SK-N-SH (cell line): ENCODE measurements at regions not wholly inside any gene's neighbourhood (a gene's known extent, or its start where the extent isn't known, plus 50 kb on each side); places are given as distances from the start of the nearest gene placed in this dataset.

Source experiments
- CTCF ChIA-PET: fragments of 300-600, 350-600 bp; formaldehyde crosslinking; extraction: SDS; loops from one replicate; lab custom pipeline; 2021; lab: Yijun Ruan, JAX
- POLR2A ChIA-PET: fragments of 350-600 bp; sonication (Branson Sonifier 250); formaldehyde crosslinking; extraction: SDS; loops from one replicate; lab custom pipeline; 2020; ENCODE audit warnings: antibody characterized with exemption, inconsistent platforms; lab: Yijun Ruan, JAX
- DNase-seq: peaks from one replicate; pipeline ENCODE4 v3.0.0; 2012
- H2AFZ ChIP-seq: fragments of 200-600 bp; sonication (generic); 2 replicates; pipeline ENCODE4 v1.8.1; 2016; ENCODE audit warnings: antibody characterized with exemption, mild to moderate bottlenecking, low read depth
- H3F3A ChIP-seq: fragments of 200-600 bp; sonication (generic); replicated peaks from 2 replicates; pipeline ENCODE3; 2016; ENCODE audit warnings: antibody characterized with exemption, mild to moderate bottlenecking; ENCODE audit not compliant: insufficient read depth
- H3K27ac ChIP-seq, 2 experiments: fragments of 200-500 bp in 1 of 2; fragments of 200-600 bp in 1 of 2; sonication (Bioruptor generic) in 1 of 2; sonication (generic), shearing (Covaris generic) in 1 of 2; 2 replicates each; pipeline versions ENCODE4 v1.5.1 to v1.6.1; 2014 to 2016; ENCODE audit warnings: low read depth in 2 of 2, inconsistent platforms in 1 of 2, low read length in 1 of 2, mild to moderate bottlenecking in 1 of 2, mixed read lengths in 1 of 2
- H3K27me3 ChIP-seq: fragments of 200-600 bp; sonication (generic), shearing (Covaris generic); 2 replicates; pipeline ENCODE4 v1.6.1; 2016; ENCODE audit warnings: mixed run types; ENCODE audit not compliant: insufficient read depth
- H3K36me3 ChIP-seq, 2 experiments: fragments of 200-500 bp in 1 of 2; fragments of 200-600 bp in 1 of 2; sonication (Bioruptor generic) in 1 of 2; sonication (generic) in 1 of 2; replicated peaks in 1 of 2; 2 replicates each; pipeline versions ENCODE3 to v1.5.1; 2014 to 2016; ENCODE audit warnings: low read length in 1 of 2, mild to moderate bottlenecking in 1 of 2; ENCODE audit not compliant: insufficient read depth in 2 of 2, control insufficient read depth in 1 of 2
- H3K4me1 ChIP-seq, 2 experiments: fragments of 200-500 bp in 1 of 2; fragments of 200-600 bp in 1 of 2; sonication (Bioruptor generic) in 1 of 2; sonication (generic), shearing (Covaris generic) in 1 of 2; 2 replicates each; pipeline versions ENCODE4 v1.5.1 to v1.6.1; 2014 to 2016; ENCODE audit warnings: low read depth in 1 of 2, low read length in 1 of 2, mixed run types in 1 of 2; ENCODE audit not compliant: insufficient read depth in 2 of 2, control insufficient read depth in 1 of 2
- H3K4me2 ChIP-seq: fragments of 200-600 bp; sonication (generic), shearing (Covaris generic); 2 replicates; pipeline ENCODE4 v1.6.1; 2017; ENCODE audit warnings: mixed run types
- H3K4me3 ChIP-seq, 2 experiments: fragments of 200-500 bp in 1 of 2; fragments of 200-600 bp in 1 of 2; sonication (Bioruptor generic) in 1 of 2; sonication (generic), shearing (Covaris generic) in 1 of 2; 2 replicates each; pipeline versions ENCODE4 v1.5.1 to v1.8.1; 2014 to 2016; ENCODE audit warnings: low read depth in 2 of 2, inconsistent platforms in 1 of 2, low read length in 1 of 2, mild to moderate bottlenecking in 1 of 2, mixed read lengths in 1 of 2, moderate library complexity in 1 of 2
- H3K79me2 ChIP-seq: fragments of 200-600 bp; sonication (generic); 2 replicates; pipeline ENCODE4 v1.8.1; 2017; ENCODE audit warnings: mild to moderate bottlenecking; ENCODE audit not compliant: insufficient read depth
- H3K9ac ChIP-seq: fragments of 200-600 bp; sonication (generic); 2 replicates; pipeline ENCODE4 v1.6.1; 2017; ENCODE audit warnings: mixed run types
- H3K9me2 ChIP-seq: fragments of 200-600 bp; sonication (generic); 2 replicates; pipeline ENCODE4 v1.6.1; 2017; ENCODE audit warnings: mixed run types
- H3K9me3 ChIP-seq: fragments of 200-600 bp; sonication (generic); 2 replicates; pipeline ENCODE4 v1.6.1; 2017; ENCODE audit warnings: mixed run types, mild to moderate bottlenecking, moderate library complexity
- H4K20me1 ChIP-seq: fragments of 200-600 bp; sonication (generic); 2 replicates; pipeline ENCODE4 v1.6.1; 2017; ENCODE audit warnings: mild to moderate bottlenecking, mixed run types; ENCODE audit not compliant: insufficient read depth
- EP300 ChIP-seq, 2 experiments: IDR thresholded peaks; 2 replicates each; pipeline versions ENCODE4 v1.4.0 to v1.6.1; 2012; ENCODE audit warnings: borderline replicate concordance in 1 of 2, low read depth in 1 of 2, low read length in 1 of 2
- EZH2phosphoT487 ChIP-seq: fragments of 200-600 bp; sonication (generic); IDR thresholded peaks from 2 replicates; pipeline ENCODE4 v1.6.1; 2017; ENCODE audit warnings: low read depth, mixed run types, mild to moderate bottlenecking, antibody characterized with exemption, moderate library complexity, borderline replicate concordance
- FOXJ3 ChIP-seq: sonication (generic); formaldehyde crosslinking; IDR thresholded peaks from 2 replicates; pipeline ENCODE4 v1.5.1; 2020; ENCODE audit warnings: mild to moderate bottlenecking, missing genetic modification reagents
- FOXM1 ChIP-seq: IDR thresholded peaks from 2 replicates; pipeline ENCODE4 v1.4.0; 2012; ENCODE audit warnings: low read depth, mild to moderate bottlenecking
- GABPA ChIP-seq: IDR thresholded peaks from 2 replicates; pipeline ENCODE4 v1.4.0; 2012; ENCODE audit warnings: low read depth, mild to moderate bottlenecking
- GATA2 ChIP-seq: sonication (generic); formaldehyde crosslinking; IDR thresholded peaks from 2 replicates; pipeline ENCODE4 v1.5.0; 2020; ENCODE audit warnings: mild to moderate bottlenecking, missing genetic modification reagents
- MEF2A ChIP-seq: IDR thresholded peaks from 2 replicates; pipeline ENCODE4 v1.4.0; 2012; ENCODE audit warnings: low read depth, borderline replicate concordance
- MXI1 ChIP-seq: IDR thresholded peaks from 2 replicates; pipeline ENCODE4 v1.6.1; 2012; ENCODE audit warnings: mild to moderate bottlenecking, low read depth, low read length, improper control_type of control experiment
- NFIC ChIP-seq: IDR thresholded peaks from 2 replicates; pipeline ENCODE4 v1.4.0; 2012; ENCODE audit warnings: borderline replicate concordance
- PBX3 ChIP-seq: IDR thresholded peaks from 2 replicates; pipeline ENCODE4; 2012
- RAD21 ChIP-seq: IDR thresholded peaks from 2 replicates; pipeline ENCODE4 v1.6.1; 2012; ENCODE audit warnings: mild to moderate bottlenecking, low read length
- RCOR1 ChIP-seq: fragments of 150-350 bp; IDR thresholded peaks from 2 replicates; pipeline ENCODE4 v1.6.1; 2017; ENCODE audit warnings: antibody characterized with exemption, low read length
- RFX5 ChIP-seq: IDR thresholded peaks from 2 replicates; pipeline ENCODE4 v1.6.1; 2012; ENCODE audit warnings: mild to moderate bottlenecking, improper control_type of control experiment, low read length
- RXRA ChIP-seq: IDR thresholded peaks from 2 replicates; pipeline ENCODE4 v1.4.0; 2012; ENCODE audit warnings: low read depth, mild to moderate bottlenecking, borderline replicate concordance
- SMC3 ChIP-seq: IDR thresholded peaks from 2 replicates; pipeline ENCODE4 v1.6.1; 2012; ENCODE audit warnings: low read depth, low read length, improper control_type of control experiment
- TAF1 ChIP-seq: IDR thresholded peaks from 2 replicates; pipeline ENCODE4 v1.6.1; 2012; ENCODE audit warnings: low read depth, mild to moderate bottlenecking, low read length, moderate library complexity, borderline replicate concordance
- USF2 ChIP-seq: fragments of 150-350 bp; IDR thresholded peaks from 2 replicates; pipeline ENCODE4 v1.6.1; 2017; ENCODE audit warnings: antibody characterized with exemption, low read length, low read depth, borderline replicate concordance
- YY1 ChIP-seq: IDR thresholded peaks from 2 replicates; pipeline ENCODE4 v1.4.0; 2012; ENCODE audit warnings: low read depth, mild to moderate bottlenecking
- WGBS: methylation state at CpG from one replicate; pipeline ENCODE4 v1.1.6; 2017; ENCODE audit warnings: low lambda C conversion rate; 5-methylcytosine and 5-hydroxymethylcytosine counted together

GRCh38 chr5:86376214-86376613, 241.5 kb upstream of the COX7C start (continued):
- no peak for TF ChIP-seq TAF1

GRCh38 chr5:86403190-86403589, 214.6 kb upstream of the COX7C start:
- Histone ChIP-seq H2AFZ (no peak overlapping the region), H3F3A (no peaks in the 10 kb centered on the region), H3K4me1 (no peaks in the 10 kb centered on the region), H4K20me1 (no peaks in the 10 kb centered on the region), H3K36me3 (no peaks in the 10 kb centered on the region), H3K9me2 (no peaks in the 10 kb centered on the region), H3K9ac (no peak overlapping the region), H3K79me2 (no peaks in the 10 kb centered on the region), H3K27me3 (no peaks in the 10 kb centered on the region; the same call in 1 of the 2 replicates), H3K4me2 (no peak overlapping the region), H3K9me3 (no peaks in the 10 kb centered on the region), H3K27ac (no peak overlapping the region), H3K4me3 (no peak overlapping the region)
- ChIA-PET CTCF (no interaction called here), POLR2A (no interaction called here)
- 4% methylated on average over 2 of the region's 2 CpGs for WGBS
- TF ChIP-seq MXI1 = no peak
- no peak for TF ChIP-seq MEF2A
- no peak for TF ChIP-seq NFIC
- no peak for TF ChIP-seq GABPA
- no peak for TF ChIP-seq TAF1
- TF ChIP-seq EZH2phosphoT487 = no peak
- no peak for TF ChIP-seq FOXJ3
- TF ChIP-seq FOXM1 = no peak
- TF ChIP-seq PBX3 = no peak
- no peak for TF ChIP-seq GATA2 (CRISPR knock-in tag)
- TF ChIP-seq RAD21 = no peak
- no peak for TF ChIP-seq EP300 (IDR thresholded peaks at IDR 0.05; ENCODE audit: borderline replicate concordance in 1 of 2, low read depth in 1 of 2, low read length in 1 of 2)
- TF ChIP-seq YY1 = no peak
- no peak for TF ChIP-seq SMC3
- TF ChIP-seq RFX5 = no peak
- no peak for TF ChIP-seq RXRA
- TF ChIP-seq RCOR1 = no peak
- TF ChIP-seq USF2 = no peak
- no peak for DNase-seq
